GM12801 (cell line): ENCODE measurements at regions not wholly inside any gene's neighbourhood (a gene's known extent, or its start where the extent isn't known, plus 50 kb on each side); places are given as distances from the start of the nearest gene placed in this dataset.

ENCODE experiments used
- TF ChIP-seq, protein P1 (sequence below): IDR thresholded peaks from one replicate; pipeline ENCODE4 v1.5.1; 2011; ENCODE audit warnings: control low read depth; ENCODE audit not compliant: insufficient read length; ENCODE audit errors: extremely low read depth

GRCh38 chr1:25161981-25162380 is 70.3 kb downstream of the SYF2 start:
- TF ChIP-seq, protein P1, sequence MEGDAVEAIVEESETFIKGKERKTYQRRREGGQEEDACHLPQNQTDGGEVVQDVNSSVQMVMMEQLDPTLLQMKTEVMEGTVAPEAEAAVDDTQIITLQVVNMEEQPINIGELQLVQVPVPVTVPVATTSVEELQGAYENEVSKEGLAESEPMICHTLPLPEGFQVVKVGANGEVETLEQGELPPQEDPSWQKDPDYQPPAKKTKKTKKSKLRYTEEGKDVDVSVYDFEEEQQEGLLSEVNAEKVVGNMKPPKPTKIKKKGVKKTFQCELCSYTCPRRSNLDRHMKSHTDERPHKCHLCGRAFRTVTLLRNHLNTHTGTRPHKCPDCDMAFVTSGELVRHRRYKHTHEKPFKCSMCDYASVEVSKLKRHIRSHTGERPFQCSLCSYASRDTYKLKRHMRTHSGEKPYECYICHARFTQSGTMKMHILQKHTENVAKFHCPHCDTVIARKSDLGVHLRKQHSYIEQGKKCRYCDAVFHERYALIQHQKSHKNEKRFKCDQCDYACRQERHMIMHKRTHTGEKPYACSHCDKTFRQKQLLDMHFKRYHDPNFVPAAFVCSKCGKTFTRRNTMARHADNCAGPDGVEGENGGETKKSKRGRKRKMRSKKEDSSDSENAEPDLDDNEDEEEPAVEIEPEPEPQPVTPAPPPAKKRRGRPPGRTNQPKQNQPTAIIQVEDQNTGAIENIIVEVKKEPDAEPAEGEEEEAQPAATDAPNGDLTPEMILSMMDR = no peak

- TF ChIP-seq, protein P1 = no peak
Measured at GRCh38 chr1:25157846-25158245, 74.5 kb downstream of the SYF2 start.

GRCh38 chr1:25150985-25151495 is 81.3 kb downstream of the SYF2 start:
- TF ChIP-seq, protein P1 = no peak

DNA sequence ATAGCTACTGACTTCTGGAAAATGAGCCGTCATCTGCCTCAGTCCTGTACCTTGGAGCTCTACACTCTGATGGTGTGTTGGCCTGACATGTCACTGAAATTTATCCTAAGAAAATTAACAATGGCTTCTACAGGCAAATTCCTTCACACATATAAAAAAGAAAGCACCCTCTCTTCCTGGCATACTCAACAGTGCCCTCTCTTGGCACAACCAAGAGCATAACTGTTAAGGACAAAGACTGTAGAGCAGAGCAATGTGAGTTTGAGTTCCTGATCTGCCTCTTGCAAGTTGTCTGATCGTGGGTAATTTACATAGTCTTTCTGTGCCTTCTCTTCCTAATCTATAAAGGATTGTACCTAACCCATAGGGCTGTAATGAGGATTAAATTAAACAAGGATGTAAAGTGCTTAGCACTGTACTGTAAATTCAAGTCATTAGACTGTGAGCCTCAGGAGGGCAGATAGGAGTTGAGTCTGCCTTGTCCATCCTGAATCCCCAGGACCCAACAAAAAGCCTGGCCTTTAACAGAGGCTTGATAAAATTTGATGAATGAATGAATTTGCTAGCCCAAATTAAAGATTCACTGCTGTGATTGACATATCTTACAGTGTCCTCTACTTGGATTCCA is 83.5 kb downstream of the SYF2 start:
- TF ChIP-seq, protein P1 = no peak

DNA sequence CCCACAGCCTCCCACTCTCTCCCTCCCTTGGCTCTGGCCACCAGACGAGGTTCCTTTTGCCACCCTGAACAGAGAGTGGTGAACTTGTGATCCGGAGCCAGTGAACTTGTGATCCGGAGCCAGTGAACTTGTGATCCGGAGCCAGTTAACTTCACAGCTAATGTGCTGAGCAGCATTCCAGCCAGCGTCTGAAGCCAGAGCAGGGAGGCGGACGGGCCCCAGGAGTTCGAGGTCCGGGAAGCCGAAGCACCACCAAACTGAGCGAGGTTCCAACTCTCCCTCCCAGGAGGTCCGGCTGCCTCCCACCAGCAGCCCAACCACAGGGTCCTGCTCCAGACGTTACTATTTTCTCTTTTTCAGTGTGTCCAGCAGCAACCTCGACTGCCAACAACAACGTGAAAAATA is 85.8 kb downstream of the SYF2 start:
- TF ChIP-seq, protein P1 = no peak

DNA sequence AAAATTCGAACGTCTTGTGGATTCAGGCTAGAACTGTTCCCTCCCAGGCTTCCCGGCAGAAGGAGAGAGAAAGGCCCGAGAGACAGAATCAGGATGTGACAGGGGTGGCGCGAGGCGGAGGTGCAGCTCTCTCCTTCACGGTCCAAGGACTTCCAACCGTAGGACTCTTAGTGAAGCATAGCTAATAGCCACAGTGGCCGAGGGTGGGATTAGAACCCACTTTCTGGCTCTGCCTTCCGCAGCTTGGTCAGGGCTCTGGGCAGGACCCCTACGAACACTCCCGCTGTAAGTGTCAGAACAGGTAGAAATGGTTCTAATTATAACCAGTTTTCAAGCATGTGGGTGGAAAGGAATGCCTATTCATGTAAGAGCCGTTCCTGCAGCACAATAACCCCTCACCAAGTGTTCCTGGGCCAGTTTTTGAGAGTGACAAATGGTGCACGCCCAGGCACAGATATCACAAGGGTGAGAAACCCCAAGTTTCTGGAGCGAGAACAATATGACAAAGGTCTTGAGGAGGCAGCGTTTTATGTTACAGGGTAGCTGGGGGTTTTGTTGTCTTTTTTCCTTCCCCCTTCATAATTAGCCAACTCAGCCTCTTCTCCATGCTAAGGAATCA is 86.4 kb downstream of the SYF2 start:
- TF ChIP-seq, protein P1 = no peak

DNA sequence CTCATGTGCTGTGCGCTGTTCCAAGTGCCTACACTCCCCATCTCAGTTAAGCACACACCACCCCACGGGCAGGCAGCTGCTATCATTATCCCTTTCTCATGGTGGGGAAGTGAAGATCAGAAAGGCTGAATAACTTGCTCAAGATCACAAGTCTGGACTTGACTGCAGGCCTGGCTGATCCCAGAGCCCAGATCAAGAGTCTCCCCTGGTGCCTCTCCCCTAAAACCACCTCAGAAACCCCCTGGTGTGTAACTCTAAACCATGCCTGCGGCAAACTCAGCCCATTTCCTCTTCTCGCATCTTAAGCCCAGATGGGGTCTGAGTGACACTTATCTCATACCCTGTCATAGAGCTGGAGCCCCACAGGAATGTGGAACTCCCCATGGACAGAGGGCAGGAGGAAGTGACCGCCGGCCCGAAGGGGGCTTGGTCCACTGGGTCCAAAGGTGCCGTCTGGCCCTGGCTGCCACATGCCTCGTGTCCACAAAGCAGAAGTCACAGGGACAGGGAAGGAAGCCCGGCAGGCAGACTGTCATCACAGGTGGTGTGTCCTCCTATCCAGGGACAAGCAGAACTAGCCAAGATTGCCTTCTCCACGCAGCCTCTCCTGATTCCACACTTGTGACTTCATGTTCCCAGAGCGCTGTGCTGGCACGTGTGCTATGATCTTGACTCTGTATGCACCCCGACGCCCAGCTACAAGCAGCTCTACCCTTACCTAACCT is 92.1 kb downstream of the SYF2 start:
- TF ChIP-seq, protein P1 = no peak
